Transverse colon (tissue), 3 donors: ENCODE measurements at regions not wholly inside any gene's neighbourhood (a gene's known extent, or its start where the extent isn't known, plus 50 kb on each side); places are given as distances from the start of the nearest gene placed in this dataset.

Source experiments
- POLR2A ChIP-seq: fragments of 450-650 bp; IDR thresholded peaks from one replicate; pipeline ENCODE4 v1.6.1; 2016; ENCODE audit warnings: antibody characterized with exemption, mild to moderate bottlenecking, moderate library complexity
- TF ChIP-seq, protein P1 (sequence below), 5 experiments: fragments of 200-600 bp in 3 of 5; fragments of 450-650 bp in 2 of 5; sonication (generic) in 3 of 5; IDR thresholded peaks; 1 replicate in 2 of 5; 2 replicates in 3 of 5; pipeline ENCODE4 v1.5.1; 2016 to 2017; ENCODE audit warnings: antibody characterized with exemption in 5 of 5, inconsistent platforms in 3 of 5, mild to moderate bottlenecking in 2 of 5, moderate library complexity in 1 of 5

DNA sequence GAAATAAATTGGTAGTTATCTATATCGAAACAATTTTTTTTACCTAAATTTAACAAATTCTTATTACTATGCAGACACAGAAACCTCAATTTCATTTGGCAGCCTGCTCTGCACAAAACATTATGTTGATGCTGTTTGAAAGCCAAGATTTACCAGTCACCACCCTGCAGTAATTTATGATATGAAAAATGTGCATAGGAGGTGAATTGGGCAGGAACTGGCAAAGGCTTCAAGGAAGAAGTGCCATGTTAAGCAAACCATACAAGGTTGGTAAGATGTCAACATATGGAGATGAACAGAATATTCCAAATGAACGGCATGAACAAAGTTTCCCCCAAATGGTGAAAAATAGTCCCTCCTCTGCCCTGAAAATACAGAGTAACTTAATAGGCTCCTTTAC lies 54.2 kb upstream of the TAB2 start:
- TF ChIP-seq, protein P1, sequence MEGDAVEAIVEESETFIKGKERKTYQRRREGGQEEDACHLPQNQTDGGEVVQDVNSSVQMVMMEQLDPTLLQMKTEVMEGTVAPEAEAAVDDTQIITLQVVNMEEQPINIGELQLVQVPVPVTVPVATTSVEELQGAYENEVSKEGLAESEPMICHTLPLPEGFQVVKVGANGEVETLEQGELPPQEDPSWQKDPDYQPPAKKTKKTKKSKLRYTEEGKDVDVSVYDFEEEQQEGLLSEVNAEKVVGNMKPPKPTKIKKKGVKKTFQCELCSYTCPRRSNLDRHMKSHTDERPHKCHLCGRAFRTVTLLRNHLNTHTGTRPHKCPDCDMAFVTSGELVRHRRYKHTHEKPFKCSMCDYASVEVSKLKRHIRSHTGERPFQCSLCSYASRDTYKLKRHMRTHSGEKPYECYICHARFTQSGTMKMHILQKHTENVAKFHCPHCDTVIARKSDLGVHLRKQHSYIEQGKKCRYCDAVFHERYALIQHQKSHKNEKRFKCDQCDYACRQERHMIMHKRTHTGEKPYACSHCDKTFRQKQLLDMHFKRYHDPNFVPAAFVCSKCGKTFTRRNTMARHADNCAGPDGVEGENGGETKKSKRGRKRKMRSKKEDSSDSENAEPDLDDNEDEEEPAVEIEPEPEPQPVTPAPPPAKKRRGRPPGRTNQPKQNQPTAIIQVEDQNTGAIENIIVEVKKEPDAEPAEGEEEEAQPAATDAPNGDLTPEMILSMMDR (IDR thresholded peaks at IDR 0.05) = no peak
- TF ChIP-seq POLR2A = no peak
